Activated naive CD4-positive, alpha-beta T cell treated with anti-CD3 and anti-CD28 coated beads, Interleukin-2, amount 50 U/mL, for 72 hours (primary cell): ENCODE measurements at regions not wholly inside any gene's neighbourhood (a gene's known extent, or its start where the extent isn't known, plus 50 kb on each side); places are given as distances from the start of the nearest gene placed in this dataset.
A peak's percentile ranks its signal among the peaks of the same experiment; 100 is the strongest.

Source experiments
- ATAC-seq, 2 donors: fragments of 150-1000 bp; cut with Tn5 transposase; 2 replicates each; pipeline ENCODE4 v1.10.0; 2021; ENCODE audit warnings: mild to moderate bottlenecking in 2 of 2, moderate library complexity in 2 of 2
- DNase-seq, 2 donors: peaks; one replicate each; pipeline ENCODE4 v3.0.0; 2021 to 2022; ENCODE audit warnings: low spot score in 2 of 2
- H3K27ac Mint-ChIP-seq, 2 donors: one replicate each; pipeline ENCODE4 v1.8.0; 2022; ENCODE audit warnings: mild to moderate bottlenecking in 2 of 2, mixed read lengths in 2 of 2
- H3K36me3 Mint-ChIP-seq, 2 donors: one replicate each; pipeline ENCODE4 v1.8.0; 2022; ENCODE audit warnings: mixed read lengths in 2 of 2
- H3K9me3 Mint-ChIP-seq, 2 donors: one replicate each; pipeline ENCODE4 v1.8.0; 2022; ENCODE audit warnings: mixed read lengths in 2 of 2

- Mint-ChIP-seq H3K9me3 (no peaks in the 10 kb centered on the region), H3K36me3 (no peaks in the 10 kb centered on the region), H3K27ac (no peak overlapping the region)
- ATAC-seq: no peak
- DNase-seq: no peak
Observed at GRCh38 chr16:9219813-9220212, 128.4 kb downstream of the HAPSTR1 start.

- DNase-seq (no peak), ATAC-seq (no peak)
- Mint-ChIP-seq H3K27ac (no peak overlapping the region), H3K36me3 (no peaks in the 10 kb centered on the region), H3K9me3 (no peaks in the 10 kb centered on the region)
Observed at GRCh38 chr16:9225527-9226316, 134.3 kb downstream of the HAPSTR1 start.

GRCh38 chr16:9226924-9227323, 135.5 kb downstream of the HAPSTR1 start:
- H3K36me3 Mint-ChIP-seq: no peaks in the 10 kb centered on the region
- no peak for ATAC-seq
- H3K27ac Mint-ChIP-seq: no peak overlapping the region
- DNase-seq: no peak
- no peaks in the 10 kb centered on the region for H3K9me3 Mint-ChIP-seq

GRCh38 chr16:9231039-9231438, 139.6 kb downstream of the HAPSTR1 start:
- ATAC-seq: no peak
- DNase-seq: no peak
- Mint-ChIP-seq H3K36me3 (no peaks in the 10 kb centered on the region), H3K27ac (no peak overlapping the region), H3K9me3 (no peaks in the 10 kb centered on the region)

- Mint-ChIP-seq H3K9me3 (no peaks in the 10 kb centered on the region), H3K27ac (no peak overlapping the region)
- DNase-seq: no peak
Observed at GRCh38 chr16:9232102-9232770, 140.8 kb downstream of the HAPSTR1 start.

GRCh38 chr16:9235867-9236266, 144.4 kb downstream of the HAPSTR1 start:
- no peak overlapping the region for H3K27ac Mint-ChIP-seq
- ATAC-seq (no peak), DNase-seq (no peak)
- peaks cover 0 to 5% of the 10 kb centered on the region in 2 donors for H3K9me3 Mint-ChIP-seq
- no peaks in the 10 kb centered on the region for H3K36me3 Mint-ChIP-seq

More at GRCh38 chr16:9232102-9232770, 140.8 kb downstream of the HAPSTR1 start:
- H3K36me3 Mint-ChIP-seq: no peaks in the 10 kb centered on the region
- no peak for ATAC-seq

- ATAC-seq (no peak), DNase-seq (no peak)
- H3K36me3 Mint-ChIP-seq: no peaks in the 10 kb centered on the region
- H3K27ac Mint-ChIP-seq: no peak overlapping the region
- peaks cover 0 to 5% of the 10 kb centered on the region in 2 donors for H3K9me3 Mint-ChIP-seq
Observed at GRCh38 chr16:9236319-9236718, 144.9 kb downstream of the HAPSTR1 start.

GRCh38 chr16:9238346-9238745, 146.9 kb downstream of the HAPSTR1 start:
- peaks cover 0 to 5% of the 10 kb centered on the region in 2 donors for H3K9me3 Mint-ChIP-seq
- ATAC-seq (no peak), DNase-seq (no peak)
- no peak overlapping the region for H3K27ac Mint-ChIP-seq
- H3K36me3 Mint-ChIP-seq: no peaks in the 10 kb centered on the region

- Mint-ChIP-seq H3K27ac (no peak overlapping the region), H3K9me3 (peaks cover 0 to 5% of the 10 kb centered on the region in 2 donors)
Observed at GRCh38 chr16:9241177-9241576, 149.7 kb downstream of the HAPSTR1 start.

GRCh38 chr16:9248162-9248561, 156.7 kb downstream of the HAPSTR1 start:
- no peaks in the 10 kb centered on the region for H3K36me3 Mint-ChIP-seq
- DNase-seq (no peak), ATAC-seq (no peak)
- no peak overlapping the region for H3K27ac Mint-ChIP-seq
- H3K9me3 Mint-ChIP-seq: no peaks in the 10 kb centered on the region

More at GRCh38 chr16:9241177-9241576, 149.7 kb downstream of the HAPSTR1 start:
- H3K36me3 Mint-ChIP-seq: no peaks in the 10 kb centered on the region
- DNase-seq (no peak), ATAC-seq (no peak)

- Mint-ChIP-seq H3K36me3 (no peaks in the 10 kb centered on the region), H3K27ac (no peak overlapping the region), H3K9me3 (no peaks in the 10 kb centered on the region)
- no peak for DNase-seq
- ATAC-seq: no peak
Observed at GRCh38 chr16:9249534-9249933, 158.1 kb downstream of the HAPSTR1 start.

- no peaks in the 10 kb centered on the region for H3K9me3 Mint-ChIP-seq
- H3K27ac Mint-ChIP-seq: no peak overlapping the region
- H3K36me3 Mint-ChIP-seq: no peaks in the 10 kb centered on the region
- no peak for ATAC-seq
- DNase-seq: no peak
Observed at GRCh38 chr16:9251026-9251425, 159.6 kb downstream of the HAPSTR1 start.

GRCh38 chr16:9254863-9255262, 163.4 kb downstream of the HAPSTR1 start:
- H3K9me3 Mint-ChIP-seq: no peaks in the 10 kb centered on the region
- no peak overlapping the region for H3K27ac Mint-ChIP-seq

GRCh38 chr16:9256196-9256595, 164.8 kb downstream of the HAPSTR1 start:
- H3K36me3 Mint-ChIP-seq: no peaks in the 10 kb centered on the region
- peak in 1 of 2 donors; percentile 43 for ATAC-seq
- H3K27ac Mint-ChIP-seq: no peak overlapping the region
- peak in 1 of 2 donors; percentile 60 for DNase-seq
- H3K9me3 Mint-ChIP-seq: no peaks in the 10 kb centered on the region

More at GRCh38 chr16:9254863-9255262, 163.4 kb downstream of the HAPSTR1 start:
- ATAC-seq (no peak), DNase-seq (no peak)
- H3K36me3 Mint-ChIP-seq: no peaks in the 10 kb centered on the region

GRCh38 chr16:9257843-9258242, 166.4 kb downstream of the HAPSTR1 start:
- Mint-ChIP-seq H3K9me3 (no peaks in the 10 kb centered on the region), H3K36me3 (no peaks in the 10 kb centered on the region), H3K27ac (no peak overlapping the region)
- no peak for DNase-seq
- ATAC-seq: no peak

- Mint-ChIP-seq H3K27ac (no peak overlapping the region), H3K36me3 (no peaks in the 10 kb centered on the region), H3K9me3 (no peaks in the 10 kb centered on the region)
- DNase-seq (peak in 1 of 2 donors; percentile 22), ATAC-seq (peak in 1 of 2 donors; percentile 61)
Observed at GRCh38 chr16:9258423-9259051, 167.1 kb downstream of the HAPSTR1 start.

GRCh38 chr16:9259914-9260608, 168.6 kb downstream of the HAPSTR1 start:
- ATAC-seq (no peak), DNase-seq (no peak)
- no peaks in the 10 kb centered on the region for H3K9me3 Mint-ChIP-seq
- peak overlapping the region in 1 of 2 donors; percentile 70 for H3K27ac Mint-ChIP-seq
- H3K36me3 Mint-ChIP-seq: no peaks in the 10 kb centered on the region
